ENCODE measurements at regions not wholly inside any gene's neighbourhood (a gene's known extent, or its start where the extent isn't known, plus 50 kb on each side); places are given as distances from the start of the nearest gene placed in this dataset.

- TF ChIP-seq POLR2A (IDR thresholded peaks at IDR 0.05) = no peak
- TF ChIP-seq, protein P1, sequence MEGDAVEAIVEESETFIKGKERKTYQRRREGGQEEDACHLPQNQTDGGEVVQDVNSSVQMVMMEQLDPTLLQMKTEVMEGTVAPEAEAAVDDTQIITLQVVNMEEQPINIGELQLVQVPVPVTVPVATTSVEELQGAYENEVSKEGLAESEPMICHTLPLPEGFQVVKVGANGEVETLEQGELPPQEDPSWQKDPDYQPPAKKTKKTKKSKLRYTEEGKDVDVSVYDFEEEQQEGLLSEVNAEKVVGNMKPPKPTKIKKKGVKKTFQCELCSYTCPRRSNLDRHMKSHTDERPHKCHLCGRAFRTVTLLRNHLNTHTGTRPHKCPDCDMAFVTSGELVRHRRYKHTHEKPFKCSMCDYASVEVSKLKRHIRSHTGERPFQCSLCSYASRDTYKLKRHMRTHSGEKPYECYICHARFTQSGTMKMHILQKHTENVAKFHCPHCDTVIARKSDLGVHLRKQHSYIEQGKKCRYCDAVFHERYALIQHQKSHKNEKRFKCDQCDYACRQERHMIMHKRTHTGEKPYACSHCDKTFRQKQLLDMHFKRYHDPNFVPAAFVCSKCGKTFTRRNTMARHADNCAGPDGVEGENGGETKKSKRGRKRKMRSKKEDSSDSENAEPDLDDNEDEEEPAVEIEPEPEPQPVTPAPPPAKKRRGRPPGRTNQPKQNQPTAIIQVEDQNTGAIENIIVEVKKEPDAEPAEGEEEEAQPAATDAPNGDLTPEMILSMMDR (IDR thresholded peaks at IDR 0.05) = no peak
These were observed 255.6 kb downstream of the OSR1 start for GRCh38 chr2:19102696-19103423.
